Endothelial cell of umbilical vein (primary cell): ENCODE measurements at regions not wholly inside any gene's neighbourhood (a gene's known extent, or its start where the extent isn't known, plus 50 kb on each side); places are given as distances from the start of the nearest gene placed in this dataset.

Experiments
- BruUV-seq: library from RNA; stranded (reverse); fragments of 400-500 nt; replicated peaks from 2 replicates; lab custom pipeline; 2021; lab: Mats Ljungman, UMichigan
- CTCF ChIA-PET: fragments of 300-600, 350-600 bp; sonication (Branson Sonifier 250); formaldehyde crosslinking; loops from one replicate; lab custom pipeline; 2021; ENCODE audit warnings: antibody characterized with exemption, inconsistent platforms; lab: Charles Lee
- POLR2A ChIA-PET: fragments of 300-600, 350-600 bp; sonication (Branson Sonifier 250); formaldehyde crosslinking; loops from one replicate; lab custom pipeline; 2021; ENCODE audit warnings: antibody characterized with exemption, inconsistent platforms; lab: Charles Lee
- DNase-seq: peaks from one replicate; pipeline ENCODE4 v3.0.0-alpha.2; 2011; ENCODE audit warnings: low read depth, low spot score
- FAIRE-seq: peaks from 2 replicates; lab custom pipeline; 2011; peaks lifted over from hg19 to GRCh38; lab: Jason Lieb, UNC
- H2AFZ ChIP-seq: 2 replicates; pipeline ENCODE4 v1.6.0; 2012; ENCODE audit warnings: low read depth, low read length, control low read depth, inconsistent platforms
- H3K27ac ChIP-seq: 2 replicates; pipeline ENCODE4 v1.5.1; 2011; ENCODE audit warnings: low read depth, mild to moderate bottlenecking, control low read depth, low read length, moderate library complexity; ENCODE audit not compliant: insufficient read depth
- H3K27me3 ChIP-seq, 2 experiments: 2 replicates each; pipeline versions ENCODE4 v1.6.0 to v1.6.1; 2011; ENCODE audit warnings: low read length in 2 of 2, mixed read lengths in 1 of 2; ENCODE audit not compliant: control insufficient read depth in 2 of 2, insufficient read depth in 2 of 2
- H3K36me3 ChIP-seq, 2 experiments: 2 replicates in 1 of 2; 3 replicates in 1 of 2; pipeline ENCODE4 v1.5.1; 2011; ENCODE audit warnings: low read length in 2 of 2, mild to moderate bottlenecking in 1 of 2, moderate library complexity in 1 of 2; ENCODE audit not compliant: control insufficient read depth in 2 of 2, insufficient read depth in 2 of 2; ENCODE audit errors: extremely low read depth in 1 of 2
- H3K4me1 ChIP-seq: 3 replicates; pipeline ENCODE4 v1.5.1; 2011; ENCODE audit warnings: mild to moderate bottlenecking, low read length; ENCODE audit not compliant: control insufficient read depth, insufficient read depth; ENCODE audit errors: extremely low read depth
- H3K4me2 ChIP-seq: 2 replicates; pipeline ENCODE4 v1.6.1; 2011; ENCODE audit warnings: low read length, control low read depth, mixed read lengths; ENCODE audit not compliant: insufficient read depth
- H3K4me3 ChIP-seq, 3 experiments: fragments of 200-600 bp in 1 of 3; sonication (generic), shearing (Covaris generic) in 1 of 3; replicated peaks in 1 of 3; 2 replicates each; pipeline ENCODE4 v1.5.1; 2011 to 2016; ENCODE audit warnings: control low read depth in 3 of 3, low read length in 3 of 3, mild to moderate bottlenecking in 2 of 3, inconsistent platforms in 1 of 3, low read depth in 1 of 3, moderate library complexity in 1 of 3; ENCODE audit not compliant: insufficient read depth in 1 of 3
- H3K79me2 ChIP-seq: 2 replicates; pipeline ENCODE4 v1.6.0; 2012; ENCODE audit warnings: low read length, inconsistent platforms; ENCODE audit not compliant: control insufficient read depth, insufficient read depth
- H3K9ac ChIP-seq: replicated peaks from 2 replicates; pipeline ENCODE3; 2011; ENCODE audit warnings: low read length, control low read depth; ENCODE audit not compliant: insufficient read depth; ENCODE audit errors: extremely low read depth
- H3K9me1 ChIP-seq: replicated peaks from 3 replicates; pipeline ENCODE4 v1.6.0; 2011; ENCODE audit warnings: mild to moderate bottlenecking, low read length; ENCODE audit not compliant: control insufficient read depth, insufficient read depth; ENCODE audit errors: extremely low read depth
- H3K9me3 ChIP-seq: replicated peaks from 2 replicates; pipeline ENCODE4 v1.5.1; 2012; ENCODE audit warnings: low read length, inconsistent platforms; ENCODE audit not compliant: control insufficient read depth, insufficient read depth
- H4K20me1 ChIP-seq: replicated peaks from 2 replicates; pipeline ENCODE3; 2011; ENCODE audit warnings: mild to moderate bottlenecking, low read length; ENCODE audit not compliant: control insufficient read depth, insufficient read depth; ENCODE audit errors: extremely low read depth
- EZH2 ChIP-seq: IDR thresholded peaks from 2 replicates; pipeline ENCODE4 v1.6.1; 2012; ENCODE audit warnings: borderline replicate concordance, low read depth, mild to moderate bottlenecking, moderate library complexity, low read length, inconsistent platforms; ENCODE audit not compliant: severe bottlenecking
- FOS ChIP-seq: IDR thresholded peaks from 2 replicates; pipeline ENCODE4 v1.6.1; 2011; ENCODE audit warnings: mild to moderate bottlenecking, low read length, moderate library complexity, borderline replicate concordance; ENCODE audit not compliant: insufficient read depth
- GATA2 ChIP-seq: IDR thresholded peaks from 2 replicates; pipeline ENCODE4 v1.7.0; 2011; ENCODE audit warnings: low read depth, mild to moderate bottlenecking, moderate library complexity, mixed read lengths, low read length; ENCODE audit not compliant: insufficient read length, insufficient read depth
- JUN ChIP-seq: IDR thresholded peaks from 2 replicates; pipeline ENCODE4 v1.6.1; 2011; ENCODE audit warnings: borderline replicate concordance, low read depth; ENCODE audit not compliant: insufficient read length, insufficient read depth
- MYC ChIP-seq: IDR thresholded peaks from one replicate; pipeline ENCODE4 v1.6.1; 2011; ENCODE audit warnings: mild to moderate bottlenecking, low read depth, low read length
- POLR2A ChIP-seq: IDR thresholded peaks from 2 replicates; pipeline ENCODE4 v1.6.1; 2012; ENCODE audit warnings: low read depth, mild to moderate bottlenecking, control low read depth, low read length
- POLR2AphosphoS5 ChIP-seq: IDR thresholded peaks from 2 replicates; pipeline ENCODE4 v1.6.1; 2012; ENCODE audit warnings: low read depth, mild to moderate bottlenecking, control low read depth, low read length, moderate library complexity; ENCODE audit not compliant: insufficient read depth
- dilution Hi-C: fragments of 300-500 bp; cut with MboI; formaldehyde crosslinking; loops from one replicate; pipeline ENCODE4 v1.15.0; 2019; ENCODE audit warnings: low sequenced_read_pairs; ENCODE audit not compliant: extremely low pct_ligation_motif_present
- intact Hi-C: fragments of 100-400 bp; cut with micrococcal nuclease; formaldehyde crosslinking; loops from one replicate; pipeline ENCODE4 v1.10.0; 2022
- TF ChIP-seq, protein P1 (sequence below): IDR thresholded peaks from 2 replicates; pipeline ENCODE4 v1.6.1; 2011; ENCODE audit not compliant: insufficient read depth, insufficient read length
- TF ChIP-seq, protein P2 (sequence below), 2 donors: IDR thresholded peaks; 1 replicate in 1 of 2; 2 replicates in 1 of 2; pipeline ENCODE4 v1.5.1; 2011; ENCODE audit warnings: low read length in 2 of 2, mild to moderate bottlenecking in 2 of 2, moderate library complexity in 2 of 2, control low read depth in 1 of 2, inconsistent platforms in 1 of 2, low read depth in 1 of 2; ENCODE audit not compliant: insufficient read depth in 1 of 2; ENCODE audit errors: extremely low read depth in 1 of 2

- BruUV-seq: no TSS peak
- POLR2A ChIA-PET: no interaction called here
- dilution Hi-C loops: no loop called here
- Histone ChIP-seq H3K9ac (no peak overlapping the region), H2AFZ (no peak overlapping the region), H3K4me3 (no peak overlapping the region), H3K9me3 (no peaks in the 10 kb centered on the region), H3K27ac (no peak overlapping the region), H4K20me1 (no peaks in the 10 kb centered on the region), H3K4me1 (no peaks in the 10 kb centered on the region), H3K4me2 (no peak overlapping the region), H3K79me2 (no peaks in the 10 kb centered on the region), H3K36me3 (no peaks in the 10 kb centered on the region), H3K27me3 (no peaks in the 10 kb centered on the region), H3K9me1 (no peaks in the 10 kb centered on the region)
- FAIRE-seq (no peak), DNase-seq (no peak)
- intact Hi-C loops: no loop called here
- no peak for TF ChIP-seq MYC
- TF ChIP-seq, protein P1, sequence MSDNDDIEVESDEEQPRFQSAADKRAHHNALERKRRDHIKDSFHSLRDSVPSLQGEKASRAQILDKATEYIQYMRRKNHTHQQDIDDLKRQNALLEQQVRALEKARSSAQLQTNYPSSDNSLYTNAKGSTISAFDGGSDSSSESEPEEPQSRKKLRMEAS: no peak
- TF ChIP-seq GATA2: no peak
- TF ChIP-seq POLR2A: no peak
- no peak for TF ChIP-seq FOS
- TF ChIP-seq, protein P2, sequence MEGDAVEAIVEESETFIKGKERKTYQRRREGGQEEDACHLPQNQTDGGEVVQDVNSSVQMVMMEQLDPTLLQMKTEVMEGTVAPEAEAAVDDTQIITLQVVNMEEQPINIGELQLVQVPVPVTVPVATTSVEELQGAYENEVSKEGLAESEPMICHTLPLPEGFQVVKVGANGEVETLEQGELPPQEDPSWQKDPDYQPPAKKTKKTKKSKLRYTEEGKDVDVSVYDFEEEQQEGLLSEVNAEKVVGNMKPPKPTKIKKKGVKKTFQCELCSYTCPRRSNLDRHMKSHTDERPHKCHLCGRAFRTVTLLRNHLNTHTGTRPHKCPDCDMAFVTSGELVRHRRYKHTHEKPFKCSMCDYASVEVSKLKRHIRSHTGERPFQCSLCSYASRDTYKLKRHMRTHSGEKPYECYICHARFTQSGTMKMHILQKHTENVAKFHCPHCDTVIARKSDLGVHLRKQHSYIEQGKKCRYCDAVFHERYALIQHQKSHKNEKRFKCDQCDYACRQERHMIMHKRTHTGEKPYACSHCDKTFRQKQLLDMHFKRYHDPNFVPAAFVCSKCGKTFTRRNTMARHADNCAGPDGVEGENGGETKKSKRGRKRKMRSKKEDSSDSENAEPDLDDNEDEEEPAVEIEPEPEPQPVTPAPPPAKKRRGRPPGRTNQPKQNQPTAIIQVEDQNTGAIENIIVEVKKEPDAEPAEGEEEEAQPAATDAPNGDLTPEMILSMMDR (IDR thresholded peaks at IDR 0.05; ENCODE audit: extremely low read depth in 1 of 2, insufficient read depth in 1 of 2, low read depth in 1 of 2, low read length in 2 of 2): no peak
- no peak for TF ChIP-seq POLR2AphosphoS5
- no peak for TF ChIP-seq EZH2
- no peak for TF ChIP-seq JUN
- CTCF ChIA-PET: interaction anchor here (1.0 kb wide), 1 partner anchor 10 kb away, joined by 4 read pairs; no protein-coding TSS in a partner anchor
Observed at GRCh38 chr11:104679258-104679657, 219.0 kb downstream of the CASP12 start.
